GM18498 (cell line): ENCODE measurements at regions not wholly inside any gene's neighbourhood (a gene's known extent, or its start where the extent isn't known, plus 50 kb on each side); places are given as distances from the start of the nearest gene placed in this dataset.
"Not testable (repeated sequence)": the region's sequence is repeated elsewhere in the genome, so short reads cannot be mapped to it uniquely, and the experiment has no call there.

Experiments used
- ATAC-seq: cut with Tn5 transposase; IDR thresholded peaks from one replicate; pipeline ENCODE4 v1.9.1; 2021; ENCODE audit warnings: mild to moderate bottlenecking, moderate library complexity; ENCODE audit not compliant: unreplicated experiment

DNA sequence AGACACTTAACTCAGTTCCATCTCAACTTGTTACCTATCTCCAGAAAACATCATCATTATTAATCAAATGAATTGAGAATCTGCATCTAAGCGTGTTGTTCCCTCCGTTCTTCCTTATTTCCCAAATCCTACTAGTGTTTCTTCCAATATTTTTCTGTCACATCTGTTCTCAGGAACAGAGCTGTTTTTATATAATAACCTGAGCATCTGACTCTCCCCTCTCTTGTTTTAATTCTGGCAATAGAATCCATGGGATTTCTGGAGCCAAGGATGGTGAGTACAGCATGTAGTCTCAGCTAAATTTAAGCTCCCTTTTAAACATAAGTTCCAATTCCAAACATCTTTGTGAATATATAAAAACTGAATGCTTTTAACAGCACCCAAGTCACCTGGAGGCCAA is 558.3 kb downstream of the DTWD2 start:
- no peak for ATAC-seq

DNA sequence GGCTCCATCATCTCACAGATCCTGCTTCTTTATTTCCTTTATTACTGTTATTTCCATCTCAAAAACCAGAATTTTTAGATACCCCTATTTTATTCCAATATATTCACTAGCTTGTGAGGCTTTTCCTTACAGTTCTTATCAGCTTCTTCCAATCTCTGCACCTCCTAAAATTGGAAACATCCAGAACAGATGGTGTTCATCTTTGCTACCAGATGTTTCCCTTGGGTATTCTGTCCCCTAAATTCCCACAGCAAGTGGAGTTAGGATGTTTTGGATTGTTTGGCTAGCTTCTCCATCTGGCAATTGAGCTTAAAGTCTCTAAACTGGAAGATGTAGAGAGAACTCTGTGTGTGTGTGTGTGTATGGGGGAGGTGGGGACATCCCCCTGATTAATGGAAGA is 580.4 kb downstream of the DTWD2 start:
- no peak for ATAC-seq

DNA sequence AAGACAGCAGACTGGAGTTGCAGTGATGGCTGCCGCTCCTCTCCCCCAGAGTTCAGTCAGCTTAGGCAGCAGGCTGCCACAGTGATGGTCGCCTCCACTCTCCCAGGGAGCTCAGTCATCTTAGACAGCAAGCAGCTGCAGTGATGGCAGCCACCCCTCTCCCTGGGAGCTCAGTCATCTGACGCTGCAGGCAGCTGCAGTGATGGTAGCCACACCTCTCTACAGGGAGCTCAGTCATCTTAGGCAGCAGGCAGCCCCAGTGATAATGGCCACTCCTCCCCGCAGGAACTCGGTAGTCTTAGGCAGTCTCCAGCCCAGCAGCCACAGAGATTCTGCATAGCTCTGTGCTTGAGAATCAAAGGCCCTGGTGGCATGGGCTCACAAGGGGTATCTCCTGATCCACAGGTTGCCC is 582.7 kb downstream of the DTWD2 start:
- no peak for ATAC-seq

DNA sequence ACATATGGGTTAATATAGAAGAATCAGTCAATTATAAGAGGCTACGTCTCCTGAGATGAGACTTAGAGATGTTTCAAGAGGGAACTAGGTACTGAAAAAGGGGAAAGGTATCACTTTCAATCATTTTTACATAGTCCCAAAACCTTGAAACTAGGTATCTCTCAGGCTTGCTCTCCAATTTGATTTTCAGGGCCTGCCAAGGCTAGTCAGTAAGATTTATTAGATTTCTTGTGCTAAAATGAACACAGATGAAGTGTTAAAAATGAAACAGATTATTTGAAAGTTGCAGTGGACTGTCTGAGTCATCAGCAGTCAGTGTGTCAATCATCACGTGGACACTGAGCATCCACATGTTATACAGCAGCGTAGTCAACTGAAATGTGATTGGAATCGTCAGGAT is 591.1 kb downstream of the DTWD2 start:
- peak; percentile 63 for ATAC-seq

DNA sequence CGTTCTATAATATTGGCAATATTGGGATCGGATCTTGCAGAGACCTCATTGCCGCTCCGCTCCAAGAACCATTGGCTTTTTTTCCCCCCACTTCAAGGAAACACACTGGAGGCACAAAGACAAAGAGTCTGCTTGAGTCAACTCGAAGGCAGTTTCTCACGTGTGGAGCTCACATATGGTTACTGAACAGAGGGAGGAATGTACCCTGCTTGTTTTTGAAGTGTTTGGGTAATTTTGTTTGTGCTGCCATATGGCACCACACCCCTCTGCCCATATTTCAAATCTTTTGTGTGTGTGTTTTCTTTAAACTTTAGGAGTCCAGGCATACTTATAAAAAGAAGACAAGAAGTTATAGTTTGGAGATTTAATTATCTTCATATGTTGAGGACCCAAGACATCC is 595.9 kb downstream of the DTWD2 start:
- no peak for ATAC-seq

GRCh38 chr5:118382931-118383330 is 605.4 kb downstream of the DTWD2 start:
- not testable (repeated sequence) for ATAC-seq

GRCh38 chr5:118379470-118379869 is 608.9 kb downstream of the DTWD2 start:
- ATAC-seq: no peak

GRCh38 chr5:118378959-118379358 is 609.4 kb downstream of the DTWD2 start:
- no peak for ATAC-seq

- no peak for ATAC-seq
Observed at GRCh38 chr5:118377420-118377819, 610.9 kb downstream of the DTWD2 start.

GRCh38 chr5:118371973-118372831 is 616.1 kb downstream of the DTWD2 start:
- no peak for ATAC-seq

DNA sequence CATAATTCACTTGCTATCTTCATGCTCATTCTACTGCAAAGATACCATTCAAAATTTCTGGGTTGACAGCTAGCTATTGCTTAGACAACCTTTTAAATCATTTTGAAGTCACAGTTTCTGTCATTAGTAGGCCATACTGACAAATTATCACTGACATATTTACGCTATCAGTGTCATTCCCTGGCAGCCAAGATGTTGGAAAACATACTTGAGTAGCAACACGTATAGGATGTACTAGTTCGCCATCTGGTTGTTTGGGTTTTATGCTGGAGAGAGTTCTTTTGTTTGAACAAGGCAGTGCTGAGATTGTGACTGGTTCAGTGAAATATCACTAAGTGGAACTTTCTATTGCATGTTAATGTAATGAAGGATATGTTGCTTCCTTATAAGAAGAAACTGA is 621.9 kb downstream of the DTWD2 start:
- ATAC-seq: no peak

DNA sequence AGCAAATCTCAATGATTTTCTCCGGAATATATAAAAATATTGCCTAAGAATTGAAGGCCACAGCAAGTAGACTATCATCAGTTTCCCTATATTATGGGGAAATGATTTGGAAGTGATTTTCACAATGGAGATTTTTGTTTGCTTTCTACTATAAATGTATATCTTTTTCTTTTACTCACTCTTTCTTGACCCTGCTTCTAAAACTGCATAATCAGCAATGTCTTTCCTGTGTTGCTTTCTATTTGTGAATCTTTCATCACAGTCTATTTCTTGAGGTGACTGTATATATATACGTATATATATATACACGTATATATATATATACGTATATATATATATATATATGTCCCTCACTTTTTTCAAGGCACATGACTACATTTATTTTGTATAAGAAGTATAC is 622.6 kb downstream of the DTWD2 start:
- no peak for ATAC-seq

DNA sequence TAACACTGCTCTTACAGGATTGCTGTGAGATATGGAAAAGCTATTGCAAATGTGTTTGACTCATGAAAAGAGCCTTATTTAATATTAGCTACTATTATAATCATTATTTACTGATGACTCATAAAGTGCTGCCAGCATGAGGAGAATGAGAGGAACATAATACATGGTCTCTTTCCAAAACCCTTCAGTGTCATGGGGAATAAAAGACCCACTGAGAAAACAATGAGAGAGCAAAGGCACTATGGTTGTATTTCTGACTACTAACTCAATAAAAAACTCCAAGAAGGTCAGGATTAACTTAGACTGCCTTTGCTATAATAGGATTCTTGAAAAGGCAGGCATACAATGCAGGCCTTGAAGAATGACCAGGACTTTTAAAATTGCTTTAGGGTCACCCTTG is 633.5 kb downstream of the DTWD2 start:
- no peak for ATAC-seq

GRCh38 chr5:118353970-118354369 is 634.4 kb downstream of the DTWD2 start:
- ATAC-seq: no peak

DNA sequence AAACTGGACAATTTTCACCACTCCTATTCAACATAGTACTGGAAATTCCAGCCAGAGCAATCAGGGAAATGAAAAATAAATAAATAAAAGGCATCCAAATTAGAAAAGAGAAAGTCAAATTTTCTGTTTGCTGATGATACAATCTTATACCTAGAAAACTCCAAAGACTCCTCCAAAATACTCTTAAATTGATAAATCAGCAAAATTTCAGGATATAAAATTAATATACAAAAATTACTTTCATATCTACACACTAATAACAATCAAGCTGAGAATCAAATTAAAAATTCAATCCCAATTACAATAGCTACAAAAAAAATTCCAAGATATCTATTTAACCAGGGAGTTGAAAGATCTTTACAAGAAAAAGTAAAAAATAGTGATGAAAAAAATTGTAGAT is 651.9 kb downstream of the DTWD2 start:
- ATAC-seq: no peak

DNA sequence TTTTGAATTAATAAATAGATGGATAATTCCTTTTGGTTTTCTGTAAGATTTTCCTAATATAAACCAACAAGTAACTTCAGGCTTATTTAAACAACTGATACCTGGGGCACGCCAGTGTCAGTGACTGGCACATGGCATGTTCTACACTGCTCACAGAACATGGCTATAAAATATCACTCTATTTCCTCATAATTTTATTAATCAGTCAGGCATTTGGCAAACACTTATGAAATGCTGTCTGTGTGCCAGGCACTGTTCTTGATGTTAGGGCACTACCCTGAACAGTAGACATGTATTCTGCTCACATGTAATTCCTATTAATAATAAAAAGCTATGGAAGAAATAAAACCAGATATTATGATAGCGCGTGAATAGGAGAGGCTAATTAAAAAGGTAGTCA is 661.0 kb downstream of the DTWD2 start:
- no peak for ATAC-seq

GRCh38 chr5:118326481-118327045 is 661.8 kb downstream of the DTWD2 start:
- no peak for ATAC-seq

DNA sequence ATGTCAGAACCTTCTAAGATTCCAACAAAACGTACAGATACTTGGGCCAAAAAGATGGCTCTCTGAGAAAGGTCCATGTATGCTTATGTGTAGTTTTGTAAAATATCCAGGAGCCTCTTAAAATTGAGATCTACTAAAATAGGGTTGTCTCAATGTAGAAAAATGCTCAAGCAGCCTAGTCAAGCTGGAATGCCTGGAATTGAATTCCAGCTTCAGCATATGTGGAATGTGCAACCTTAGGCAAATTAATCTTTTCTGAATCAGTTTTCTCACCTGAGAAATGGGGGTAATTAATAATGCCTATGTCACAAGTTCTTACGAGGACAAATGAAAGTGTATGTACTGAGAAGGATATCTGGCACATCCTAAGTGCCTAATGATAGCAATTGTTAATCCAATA is 662.4 kb downstream of the DTWD2 start:
- ATAC-seq: no peak

GRCh38 chr5:118323723-118324122 is 664.6 kb downstream of the DTWD2 start:
- ATAC-seq: not testable (repeated sequence)

GRCh38 chr5:118321081-118321480 is 667.3 kb downstream of the DTWD2 start:
- no peak for ATAC-seq

DNA sequence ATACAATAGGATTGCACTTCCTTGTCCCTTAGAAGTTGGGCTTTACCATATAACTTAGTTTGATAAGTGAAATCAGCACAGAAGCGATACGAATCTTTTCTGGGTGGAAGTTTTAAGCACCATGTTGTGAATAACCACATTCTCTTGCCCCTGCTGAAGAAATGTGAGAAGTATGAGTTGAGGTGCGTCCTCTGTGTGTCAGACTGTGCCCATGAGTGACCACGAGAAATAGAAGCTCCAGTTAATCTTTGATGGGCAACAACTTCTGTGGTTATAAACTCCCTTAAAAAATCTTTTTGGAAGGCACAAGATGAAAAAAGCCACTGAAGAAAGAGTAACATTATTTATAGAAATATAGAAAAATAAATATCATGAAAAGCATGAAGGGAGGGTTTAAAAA is 668.2 kb downstream of the DTWD2 start:
- no peak for ATAC-seq

GRCh38 chr5:118314931-118315330 is 673.4 kb downstream of the DTWD2 start:
- ATAC-seq: no peak
